Upper lobe of left lung (tissue), 6 donors: ENCODE measurements at regions not wholly inside any gene's neighbourhood (a gene's known extent, or its start where the extent isn't known, plus 50 kb on each side); places are given as distances from the start of the nearest gene placed in this dataset.

ENCODE experiments used
- ATAC-seq, 2 donors: fragments of 200-7000 bp; cut with Tn5 transposase; one replicate each; pipeline ENCODE4 v1.9.1; 2022; ENCODE audit warnings: mild to moderate bottlenecking in 2 of 2, moderate library complexity in 2 of 2; ENCODE audit not compliant: low FRiP score in 2 of 2
- DNase-seq, 2 donors: peaks; one replicate each; pipeline ENCODE4 v3.0.0-alpha.2; 2019 to 2020
- H3K27ac ChIP-seq, 4 donors: fragments of 200-600 bp; sonication (generic); one replicate each; pipeline ENCODE4 v1.5.1; 2016 to 2019
- H3K27me3 ChIP-seq, 4 donors: fragments of 200-600 bp; sonication (generic); one replicate each; pipeline ENCODE4 v1.5.1; 2017 to 2019
- H3K36me3 ChIP-seq, 4 donors: fragments of 200-600 bp; sonication (generic); one replicate each; pipeline ENCODE4 v1.5.1; 2016 to 2019
- H3K4me1 ChIP-seq, 4 donors: fragments of 200-600 bp; sonication (generic); one replicate each; pipeline ENCODE4 v1.5.1; 2018 to 2019
- H3K4me3 ChIP-seq, 4 donors: fragments of 200-600 bp; sonication (generic); one replicate each; pipeline ENCODE4 v1.5.1; 2017 to 2019; ENCODE audit warnings: mild to moderate bottlenecking in 2 of 4, moderate library complexity in 1 of 4
- H3K9me3 ChIP-seq, 4 donors: fragments of 200-600 bp; sonication (generic); one replicate each; pipeline ENCODE4 v1.5.1; 2018 to 2019
- EP300 ChIP-seq, 4 donors: sonication (generic); formaldehyde crosslinking; IDR thresholded peaks; one replicate each; pipeline ENCODE4 v1.5.1; 2017; ENCODE audit warnings: antibody characterized with exemption in 4 of 4, control low read depth in 2 of 4
- POLR2A ChIP-seq, 4 donors: fragments of 450-650 bp; IDR thresholded peaks; one replicate each; pipeline ENCODE4 v1.5.1; 2016 to 2017; ENCODE audit warnings: antibody characterized with exemption in 4 of 4, mild to moderate bottlenecking in 2 of 4
- POLR2AphosphoS5 ChIP-seq, 2 donors: sonication (generic); formaldehyde crosslinking; IDR thresholded peaks; one replicate each; pipeline ENCODE4 v1.5.1; 2017; ENCODE audit warnings: antibody characterized with exemption in 2 of 2
- WGBS, 2 donors: methylation state at CpG; one replicate each; pipeline ENCODE4 v1.1.5; 2017 to 2018; 5-methylcytosine and 5-hydroxymethylcytosine counted together
- TF ChIP-seq, protein P1 (sequence below), 6 experiments: fragments of 450-650 bp in 4 of 6; fragments of 200-600 bp in 2 of 6; sonication (generic) in 2 of 6; IDR thresholded peaks; one replicate each; pipeline ENCODE4 v1.5.1; 2016 to 2019; ENCODE audit warnings: antibody characterized with exemption in 6 of 6
- donor health status: DM: no; HTN: no; CAD: no; lungs with moderate emphysema.
- donor health status: DM: no; HTN: yes; CAD: no; lungs with severe emphysema.

DNA sequence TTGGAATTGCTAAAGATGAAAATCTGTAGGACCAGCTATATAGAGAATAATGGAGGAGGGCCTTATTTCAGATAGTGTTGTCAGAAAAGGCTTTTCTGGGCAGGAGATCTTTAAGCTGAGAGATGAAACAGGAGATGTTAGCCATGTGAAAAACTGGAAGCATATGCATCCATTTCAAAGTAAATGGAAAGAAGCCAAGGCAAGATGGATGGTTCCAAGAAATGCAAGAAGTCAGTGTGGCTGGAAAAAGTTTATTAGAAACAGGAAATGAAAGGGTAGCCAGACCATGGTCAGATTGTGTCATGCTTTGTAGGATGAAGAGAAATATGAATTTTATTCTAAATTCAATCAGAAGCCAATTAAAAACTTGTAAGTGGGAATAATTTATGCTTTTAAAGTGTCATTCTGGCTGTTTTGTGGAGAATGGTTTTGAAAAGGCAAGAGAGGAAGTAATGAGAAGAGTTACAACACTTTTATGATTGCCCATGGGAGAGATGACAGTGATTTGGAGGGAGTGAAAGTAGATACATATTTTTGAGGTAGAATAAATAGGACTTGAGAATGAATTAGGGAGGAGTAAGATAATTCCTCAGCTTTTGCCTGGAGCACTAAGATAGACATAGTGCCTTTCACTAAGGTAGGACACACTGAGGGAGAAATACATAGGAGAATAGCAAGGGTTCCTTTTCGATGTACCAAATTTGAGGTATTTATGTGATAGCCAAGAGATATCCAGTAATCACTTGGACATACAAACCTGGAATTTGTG lies 620.1 kb downstream of the HTR1B start:
- TF ChIP-seq EP300 (IDR thresholded peaks at IDR 0.05) (no peak), POLR2A (IDR thresholded peaks at IDR 0.05) (no peak), POLR2AphosphoS5 (IDR thresholded peaks at IDR 0.05) (no peak)
- TF ChIP-seq, protein P1, sequence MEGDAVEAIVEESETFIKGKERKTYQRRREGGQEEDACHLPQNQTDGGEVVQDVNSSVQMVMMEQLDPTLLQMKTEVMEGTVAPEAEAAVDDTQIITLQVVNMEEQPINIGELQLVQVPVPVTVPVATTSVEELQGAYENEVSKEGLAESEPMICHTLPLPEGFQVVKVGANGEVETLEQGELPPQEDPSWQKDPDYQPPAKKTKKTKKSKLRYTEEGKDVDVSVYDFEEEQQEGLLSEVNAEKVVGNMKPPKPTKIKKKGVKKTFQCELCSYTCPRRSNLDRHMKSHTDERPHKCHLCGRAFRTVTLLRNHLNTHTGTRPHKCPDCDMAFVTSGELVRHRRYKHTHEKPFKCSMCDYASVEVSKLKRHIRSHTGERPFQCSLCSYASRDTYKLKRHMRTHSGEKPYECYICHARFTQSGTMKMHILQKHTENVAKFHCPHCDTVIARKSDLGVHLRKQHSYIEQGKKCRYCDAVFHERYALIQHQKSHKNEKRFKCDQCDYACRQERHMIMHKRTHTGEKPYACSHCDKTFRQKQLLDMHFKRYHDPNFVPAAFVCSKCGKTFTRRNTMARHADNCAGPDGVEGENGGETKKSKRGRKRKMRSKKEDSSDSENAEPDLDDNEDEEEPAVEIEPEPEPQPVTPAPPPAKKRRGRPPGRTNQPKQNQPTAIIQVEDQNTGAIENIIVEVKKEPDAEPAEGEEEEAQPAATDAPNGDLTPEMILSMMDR (IDR thresholded peaks at IDR 0.05) = no peak
- no peaks in the 10 kb centered on the region for H3K36me3 ChIP-seq
- H3K27ac ChIP-seq = no peak overlapping the region
- 0% methylated on average over 1 of the region's 1 CpG for WGBS, 2 donors
- ATAC-seq (no peak), DNase-seq (no peak)
- H3K4me3 ChIP-seq = no peak overlapping the region
- no peaks in the 10 kb centered on the region for H3K27me3 ChIP-seq
- peaks cover 0 to 10% (median 0%) of the 10 kb centered on the region in 4 donors for H3K9me3 ChIP-seq
- H3K4me1 ChIP-seq = no peaks in the 10 kb centered on the region

DNA sequence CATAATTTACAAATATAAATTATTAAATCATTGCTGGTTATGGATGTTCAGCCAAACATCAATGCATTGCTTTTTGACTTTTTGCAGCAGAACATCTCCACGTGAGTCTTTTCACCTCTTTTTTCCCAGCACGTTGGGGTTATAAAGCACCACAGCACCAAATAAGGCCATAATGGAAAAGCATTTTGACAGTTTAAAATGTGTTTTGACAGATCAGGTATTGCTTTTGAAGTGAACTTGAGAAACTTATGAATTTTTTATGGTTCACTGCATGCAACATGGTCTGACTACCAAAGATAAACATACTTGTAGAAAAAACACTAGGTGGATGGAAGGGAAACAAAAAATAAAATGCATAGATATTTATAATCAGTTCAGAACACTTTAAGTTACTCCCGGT lies 622.4 kb downstream of the HTR1B start:
- no peak for DNase-seq
- TF ChIP-seq, protein P1 (IDR thresholded peaks at IDR 0.05) = no peak
- no peak for TF ChIP-seq POLR2A (IDR thresholded peaks at IDR 0.05)
- no peak for TF ChIP-seq EP300 (IDR thresholded peaks at IDR 0.05)
- TF ChIP-seq POLR2AphosphoS5 (IDR thresholded peaks at IDR 0.05) = no peak
- Histone ChIP-seq H3K36me3 (no peaks in the 10 kb centered on the region), H3K27me3 (no peaks in the 10 kb centered on the region), H3K27ac (no peak overlapping the region), H3K4me3 (no peak overlapping the region), H3K9me3 (peaks cover 0 to 4% (median 0%) of the 10 kb centered on the region in 4 donors), H3K4me1 (no peaks in the 10 kb centered on the region)
- no peak for ATAC-seq
- 71 to 74% methylated on average over 3 of the region's 3 CpGs for WGBS, 2 donors

DNA sequence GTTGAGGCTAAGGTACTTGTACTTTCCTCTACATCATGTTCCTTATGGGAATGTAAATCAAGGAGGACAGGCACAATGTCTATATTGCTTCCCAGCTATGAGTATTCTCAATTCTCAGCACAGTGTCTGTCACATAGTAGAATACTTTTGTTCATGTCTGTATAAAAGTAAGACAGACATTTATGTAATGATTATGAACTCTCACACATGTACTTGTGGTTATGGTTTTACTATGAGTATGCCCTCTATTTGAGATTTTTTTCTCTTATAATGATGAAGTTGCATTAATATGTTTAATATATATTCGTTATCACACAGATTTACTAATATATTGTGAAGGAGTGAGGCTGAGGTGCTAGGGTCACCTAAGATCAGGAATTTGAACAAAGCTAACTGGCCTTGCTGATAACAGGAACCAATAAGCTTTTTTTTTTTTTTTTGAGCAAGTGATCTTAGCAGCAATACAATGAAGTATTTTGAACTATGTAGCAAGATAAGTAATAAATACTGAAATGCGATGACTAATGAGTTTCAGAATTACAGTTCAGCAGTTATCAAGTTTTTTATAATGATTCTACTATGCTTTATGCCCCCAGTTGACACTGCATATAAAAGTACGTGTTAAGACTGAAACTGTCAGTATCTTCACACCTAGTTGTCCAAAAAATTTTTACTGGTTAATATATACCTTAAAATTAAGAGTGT lies 623.1 kb downstream of the HTR1B start:
- TF ChIP-seq EP300 (IDR thresholded peaks at IDR 0.05) (no peak), POLR2AphosphoS5 (IDR thresholded peaks at IDR 0.05) (no peak), POLR2A (IDR thresholded peaks at IDR 0.05) (no peak)
- TF ChIP-seq, protein P1 (IDR thresholded peaks at IDR 0.05) = no peak
- no peak for ATAC-seq
- 63 to 77% methylated on average over 3 of the region's 3 CpGs for WGBS, 2 donors
- Histone ChIP-seq H3K27ac (no peak overlapping the region), H3K4me1 (no peaks in the 10 kb centered on the region), H3K36me3 (no peaks in the 10 kb centered on the region), H3K9me3 (no peaks in the 10 kb centered on the region), H3K27me3 (no peaks in the 10 kb centered on the region), H3K4me3 (no peak overlapping the region)
- DNase-seq = no peak

DNA sequence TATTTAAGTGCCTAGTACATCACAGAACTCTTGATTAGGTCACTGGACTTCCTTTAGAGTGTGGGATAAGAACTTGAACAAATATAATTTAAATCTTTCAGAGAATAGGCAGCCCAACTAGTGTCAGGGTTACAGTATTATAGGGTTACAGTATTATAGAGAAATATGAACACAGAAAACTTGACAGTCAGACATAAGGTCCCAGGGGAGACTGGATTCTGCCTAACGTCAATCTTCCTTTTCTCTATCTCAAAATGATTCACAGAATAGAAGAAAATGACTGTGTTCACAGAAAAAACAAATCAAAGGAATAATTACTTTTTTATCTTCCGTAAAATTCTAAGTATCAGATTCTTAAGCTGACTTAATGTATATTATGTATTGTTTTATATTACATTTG lies 623.8 kb downstream of the HTR1B start:
- H3K9me3 ChIP-seq = no peaks in the 10 kb centered on the region
- WGBS, 2 donors = 72 to 78% methylated on average over 2 of the region's 2 CpGs
- H3K4me3 ChIP-seq = no peak overlapping the region
- H3K4me1 ChIP-seq = no peaks in the 10 kb centered on the region
- no peak for ATAC-seq
- DNase-seq = no peak
- TF ChIP-seq POLR2A (IDR thresholded peaks at IDR 0.05) (no peak), POLR2AphosphoS5 (IDR thresholded peaks at IDR 0.05) (no peak), EP300 (IDR thresholded peaks at IDR 0.05) (no peak)
- TF ChIP-seq, protein P1 (IDR thresholded peaks at IDR 0.05) = no peak
- no peaks in the 10 kb centered on the region for H3K27me3 ChIP-seq
- no peaks in the 10 kb centered on the region for H3K36me3 ChIP-seq
- no peak overlapping the region for H3K27ac ChIP-seq
